Uterus (tissue), 2 donors: ENCODE measurements at regions not wholly inside any gene's neighbourhood (a gene's known extent, or its start where the extent isn't known, plus 50 kb on each side); places are given as distances from the start of the nearest gene placed in this dataset.

Experiments used
- CTCF ChIP-seq, 4 experiments: fragments of 200-600 bp in 2 of 4; fragments of 450-650 bp in 2 of 4; sonication (generic) in 2 of 4; IDR thresholded peaks; one replicate each; pipeline ENCODE4 v1.5.1; 2016 to 2019; ENCODE audit warnings: antibody characterized with exemption in 4 of 4, mild to moderate bottlenecking in 2 of 4, moderate library complexity in 1 of 4
- POLR2A ChIP-seq, 2 donors: fragments of 450-650 bp; IDR thresholded peaks; one replicate each; pipeline ENCODE4 v1.6.1; 2016; ENCODE audit warnings: antibody characterized with exemption in 2 of 2, mild to moderate bottlenecking in 1 of 2, moderate library complexity in 1 of 2

DNA sequence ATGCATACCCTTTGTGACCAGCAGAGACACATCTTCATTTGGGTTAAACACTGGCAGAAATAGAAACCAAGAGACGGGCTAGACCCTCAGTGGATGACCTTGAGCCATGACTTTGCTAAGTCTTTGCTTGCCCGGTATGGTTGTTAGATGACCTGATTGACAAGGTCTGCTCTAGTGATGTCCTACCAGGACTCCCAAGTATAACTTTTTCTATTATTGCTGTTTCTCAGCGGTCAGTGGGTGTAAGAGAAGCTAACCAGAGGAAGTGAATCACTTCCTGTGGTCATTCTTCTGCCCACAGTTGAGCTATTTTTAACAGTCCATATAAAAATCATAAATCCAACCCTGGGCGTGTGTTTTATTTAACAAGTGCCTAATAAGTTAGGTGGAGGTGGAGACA is 126.2 kb upstream of the ETS2 start:
- no peak for TF ChIP-seq CTCF (IDR thresholded peaks at IDR 0.05)
- no peak for TF ChIP-seq POLR2A (IDR thresholded peaks at IDR 0.05)
